ENCODE measurements at regions not wholly inside any gene's neighbourhood (a gene's known extent, or its start where the extent isn't known, plus 50 kb on each side); places are given as distances from the start of the nearest gene placed in this dataset.
A peak's percentile ranks its signal among the peaks of the same experiment; 100 is the strongest.

DNA sequence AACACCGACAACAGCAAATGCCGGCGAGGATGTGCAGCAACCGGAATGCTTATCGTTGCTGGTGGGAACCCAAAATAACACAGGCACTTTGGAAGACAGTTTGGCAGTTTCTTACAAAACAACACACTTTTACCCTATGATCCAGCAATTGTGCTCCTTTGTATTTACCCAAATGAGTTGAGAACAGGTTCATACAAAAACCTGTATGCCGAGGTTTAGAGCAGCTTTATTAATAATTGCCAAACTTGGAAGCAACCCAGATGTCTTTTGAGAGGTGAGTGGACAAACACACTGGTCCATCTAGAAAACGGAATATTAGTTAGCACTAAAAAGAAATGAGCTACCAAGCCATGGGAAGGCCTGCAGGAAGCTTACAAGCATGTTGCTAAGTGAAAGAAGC lies 118.9 kb downstream of the CTTN start:
- no peak overlapping the region for H3K9ac ChIP-seq (ENCODE audit: insufficient read depth, low read length)
- no peaks in the 10 kb centered on the region for H3K79me2 ChIP-seq (ENCODE audit: control insufficient read depth, insufficient read depth, low read length)
- no peak overlapping the region for H2AFZ ChIP-seq (ENCODE audit: low read length)
- H4K20me1 ChIP-seq (ENCODE audit: control insufficient read depth, extremely low read depth, insufficient read depth, low read length): no peaks in the 10 kb centered on the region
- no peak overlapping the region for H3K4me2 ChIP-seq (ENCODE audit: extremely low read depth, insufficient read depth, low read length)
- no peaks in the 10 kb centered on the region for H3K4me1 ChIP-seq (ENCODE audit: control insufficient read depth, extremely low read depth, insufficient read depth, low read length)
- peaks cover 2% of the 10 kb centered on the region for H3K27me3 ChIP-seq (ENCODE audit: control insufficient read depth, insufficient read depth, low read length)
- no peak for DNase-seq (ENCODE audit: low read depth in 2 of 2)
- H3K27ac ChIP-seq (ENCODE audit: insufficient read depth, low read length): no peak overlapping the region
- no peak overlapping the region for H3K4me3 ChIP-seq (replicated peaks in 1 of 4; ENCODE audit: control extremely low read depth in 1 of 4, insufficient read depth in 1 of 4, low read depth in 3 of 4, low read length in 4 of 4)
- H3K36me3 ChIP-seq (ENCODE audit: control insufficient read depth, insufficient read depth, low read length): no peaks in the 10 kb centered on the region
- no peaks in the 10 kb centered on the region for H3K9me3 ChIP-seq (ENCODE audit: control insufficient read depth, insufficient read depth, low read depth, low read length)
- no peak for TF ChIP-seq EZH2 (IDR thresholded peaks at IDR 0.05; ENCODE audit: low read length, missing control alignments)
- TF ChIP-seq, protein P1, sequence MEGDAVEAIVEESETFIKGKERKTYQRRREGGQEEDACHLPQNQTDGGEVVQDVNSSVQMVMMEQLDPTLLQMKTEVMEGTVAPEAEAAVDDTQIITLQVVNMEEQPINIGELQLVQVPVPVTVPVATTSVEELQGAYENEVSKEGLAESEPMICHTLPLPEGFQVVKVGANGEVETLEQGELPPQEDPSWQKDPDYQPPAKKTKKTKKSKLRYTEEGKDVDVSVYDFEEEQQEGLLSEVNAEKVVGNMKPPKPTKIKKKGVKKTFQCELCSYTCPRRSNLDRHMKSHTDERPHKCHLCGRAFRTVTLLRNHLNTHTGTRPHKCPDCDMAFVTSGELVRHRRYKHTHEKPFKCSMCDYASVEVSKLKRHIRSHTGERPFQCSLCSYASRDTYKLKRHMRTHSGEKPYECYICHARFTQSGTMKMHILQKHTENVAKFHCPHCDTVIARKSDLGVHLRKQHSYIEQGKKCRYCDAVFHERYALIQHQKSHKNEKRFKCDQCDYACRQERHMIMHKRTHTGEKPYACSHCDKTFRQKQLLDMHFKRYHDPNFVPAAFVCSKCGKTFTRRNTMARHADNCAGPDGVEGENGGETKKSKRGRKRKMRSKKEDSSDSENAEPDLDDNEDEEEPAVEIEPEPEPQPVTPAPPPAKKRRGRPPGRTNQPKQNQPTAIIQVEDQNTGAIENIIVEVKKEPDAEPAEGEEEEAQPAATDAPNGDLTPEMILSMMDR (conservative IDR thresholded peaks at IDR 0.05 in 1 of 2, IDR thresholded peaks at IDR 0.05 in 1 of 2; ENCODE audit: low read depth in 1 of 2, low read length in 2 of 2): no peak

DNA sequence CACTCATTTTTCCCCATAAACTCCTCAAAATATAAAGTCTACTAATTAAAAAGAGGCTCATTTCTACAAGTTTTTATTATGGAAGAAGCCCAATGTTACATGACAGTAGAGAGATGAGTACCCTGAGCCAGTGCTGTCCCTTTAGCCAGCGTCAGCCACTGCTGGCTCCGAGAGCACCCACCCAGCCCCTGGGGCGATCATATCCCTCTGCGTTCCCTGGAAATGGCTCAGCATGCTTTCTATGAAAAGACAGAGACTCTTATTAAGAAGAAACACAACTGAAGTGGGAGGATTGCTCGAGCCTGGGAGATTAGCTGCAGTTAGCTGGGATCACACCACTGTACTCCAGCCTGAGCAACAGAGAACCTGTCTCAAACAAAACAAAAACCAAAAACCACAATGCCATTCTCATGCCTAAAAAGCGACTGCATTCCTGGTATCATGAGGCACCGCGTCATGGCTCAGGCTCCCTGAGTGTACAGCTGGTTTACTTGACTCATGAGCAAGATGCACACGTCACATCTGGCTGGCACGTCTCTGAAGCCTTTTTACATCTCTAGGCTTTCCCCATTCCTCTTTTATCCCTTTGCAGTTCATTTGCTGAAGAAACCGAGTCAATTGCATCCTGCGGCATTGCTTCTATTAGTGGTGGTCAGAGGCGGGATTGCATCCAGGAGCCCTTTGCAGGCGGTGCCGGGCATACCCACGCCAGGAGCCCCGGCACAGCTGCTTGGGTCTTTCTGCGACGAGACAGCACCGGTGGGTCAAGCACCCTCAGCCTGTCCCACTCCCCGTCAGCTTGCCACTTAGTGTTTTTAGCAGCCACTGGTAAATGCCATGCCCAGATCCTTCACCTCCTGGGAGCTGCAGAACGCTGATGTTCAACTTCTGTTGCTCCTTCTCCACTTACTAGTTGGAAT lies 119.9 kb downstream of the CTTN start:
- Histone ChIP-seq H3K36me3 (ENCODE audit: control insufficient read depth, insufficient read depth, low read length) (no peaks in the 10 kb centered on the region), H2AFZ (ENCODE audit: low read length) (no peak overlapping the region), H3K9ac (ENCODE audit: insufficient read depth, low read length) (no peak overlapping the region), H3K4me1 (ENCODE audit: control insufficient read depth, extremely low read depth, insufficient read depth, low read length) (no peaks in the 10 kb centered on the region), H3K79me2 (ENCODE audit: control insufficient read depth, insufficient read depth, low read length) (no peaks in the 10 kb centered on the region), H3K27me3 (ENCODE audit: control insufficient read depth, insufficient read depth, low read length) (peaks cover 2% of the 10 kb centered on the region), H3K27ac (ENCODE audit: insufficient read depth, low read length) (no peak overlapping the region), H3K9me3 (ENCODE audit: control insufficient read depth, insufficient read depth, low read depth, low read length) (no peaks in the 10 kb centered on the region), H4K20me1 (ENCODE audit: control insufficient read depth, extremely low read depth, insufficient read depth, low read length) (no peaks in the 10 kb centered on the region), H3K4me2 (ENCODE audit: extremely low read depth, insufficient read depth, low read length) (no peak overlapping the region), H3K4me3 (replicated peaks in 1 of 4; ENCODE audit: control extremely low read depth in 1 of 4, insufficient read depth in 1 of 4, low read depth in 3 of 4, low read length in 4 of 4) (no peak overlapping the region)
- peak; percentile 15 to 96 for DNase-seq (ENCODE audit: low read depth in 2 of 2)
- TF ChIP-seq, protein P1 (conservative IDR thresholded peaks at IDR 0.05 in 1 of 2, IDR thresholded peaks at IDR 0.05 in 1 of 2; ENCODE audit: low read depth in 1 of 2, low read length in 2 of 2): no peak
- TF ChIP-seq EZH2 (IDR thresholded peaks at IDR 0.05; ENCODE audit: low read length, missing control alignments): no peak

DNA sequence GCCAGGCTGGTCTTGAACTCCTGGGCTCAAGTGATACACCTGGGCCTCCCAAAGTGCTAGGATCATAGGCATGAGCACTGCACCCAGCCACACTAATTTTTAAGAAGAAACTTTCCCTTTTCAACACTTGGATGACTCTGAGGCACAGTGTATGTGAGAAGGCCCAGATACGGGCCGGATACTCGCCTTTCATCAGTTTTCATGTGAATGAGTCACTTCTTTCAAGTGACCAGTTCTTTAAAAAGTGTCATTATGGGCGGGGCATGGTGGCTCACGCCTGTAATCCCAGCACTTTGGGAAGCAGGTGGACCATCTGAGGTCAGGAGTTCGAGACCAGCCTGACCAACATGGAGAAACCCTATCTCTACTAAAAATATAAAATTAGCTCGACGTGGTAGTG lies 120.8 kb downstream of the CTTN start:
- TF ChIP-seq EZH2 (IDR thresholded peaks at IDR 0.05; ENCODE audit: low read length, missing control alignments): no peak
- TF ChIP-seq, protein P1 (conservative IDR thresholded peaks at IDR 0.05 in 1 of 2, IDR thresholded peaks at IDR 0.05 in 1 of 2; ENCODE audit: low read depth in 1 of 2, low read length in 2 of 2): no peak
- Histone ChIP-seq H3K9ac (ENCODE audit: insufficient read depth, low read length) (no peak overlapping the region), H3K27ac (ENCODE audit: insufficient read depth, low read length) (no peak overlapping the region), H3K4me1 (ENCODE audit: control insufficient read depth, extremely low read depth, insufficient read depth, low read length) (no peaks in the 10 kb centered on the region), H3K4me3 (replicated peaks in 1 of 4; ENCODE audit: control extremely low read depth in 1 of 4, insufficient read depth in 1 of 4, low read depth in 3 of 4, low read length in 4 of 4) (no peak overlapping the region), H3K36me3 (ENCODE audit: control insufficient read depth, insufficient read depth, low read length) (no peaks in the 10 kb centered on the region), H2AFZ (ENCODE audit: low read length) (no peak overlapping the region), H4K20me1 (ENCODE audit: control insufficient read depth, extremely low read depth, insufficient read depth, low read length) (no peaks in the 10 kb centered on the region), H3K27me3 (ENCODE audit: control insufficient read depth, insufficient read depth, low read length) (peaks cover 2% of the 10 kb centered on the region), H3K9me3 (ENCODE audit: control insufficient read depth, insufficient read depth, low read depth, low read length) (no peaks in the 10 kb centered on the region), H3K4me2 (ENCODE audit: extremely low read depth, insufficient read depth, low read length) (no peak overlapping the region), H3K79me2 (ENCODE audit: control insufficient read depth, insufficient read depth, low read length) (no peaks in the 10 kb centered on the region)
- peak in 1 of 2 donors; percentile 17 for DNase-seq (ENCODE audit: low read depth in 2 of 2)
